Mesodermal cell (in vitro differentiated cells): ENCODE measurements at regions not wholly inside any gene's neighbourhood (a gene's known extent, or its start where the extent isn't known, plus 50 kb on each side); places are given as distances from the start of the nearest gene placed in this dataset.
"Not testable (repeated sequence)": the region's sequence is repeated elsewhere in the genome, so short reads cannot be mapped to it uniquely, and the experiment has no call there.

Experiments used
- H3K27ac ChIP-seq: 2 replicates; pipeline ENCODE4 v1.7.0; 2013; ENCODE audit warnings: mild to moderate bottlenecking, low read depth, low read length, moderate library complexity; ENCODE audit not compliant: severe bottlenecking
- H3K36me3 ChIP-seq: 2 replicates; pipeline ENCODE4 v1.7.1; 2013; ENCODE audit warnings: mild to moderate bottlenecking, low read length, moderate library complexity; ENCODE audit not compliant: control insufficient read depth, insufficient read depth
- H3K4me1 ChIP-seq: one replicate; pipeline ENCODE4 v1.7.1; 2013; ENCODE audit warnings: mild to moderate bottlenecking, low read length; ENCODE audit not compliant: insufficient read depth, control insufficient read depth, poor library complexity, severe bottlenecking
- H3K4me3 ChIP-seq: 2 replicates; pipeline ENCODE4 v1.7.0; 2013; ENCODE audit warnings: low read length, control low read depth, mild to moderate bottlenecking; ENCODE audit not compliant: insufficient read depth, poor library complexity, severe bottlenecking; ENCODE audit errors: extremely low read depth
- H3K9me3 ChIP-seq: 2 replicates; pipeline ENCODE4 v1.7.1; 2013; ENCODE audit warnings: mild to moderate bottlenecking, low read length, moderate library complexity; ENCODE audit not compliant: control insufficient read depth
- WGBS, 2 experiments: methylation state at CpG; one replicate each; pipeline ENCODE4 v1.1.5; 2013; ENCODE audit warnings: missing lambda C conversion rate in 2 of 2; ENCODE audit not compliant: insufficient coverage in 2 of 2; 5-methylcytosine and 5-hydroxymethylcytosine counted together

GRCh38 chr9:65454034-65454433 is 169.0 kb upstream of the FOXD4L5 start:
- peaks cover 20% of the 10 kb centered on the region for H3K9me3 ChIP-seq
- H3K4me3 ChIP-seq, H3K36me3 ChIP-seq, H3K27ac ChIP-seq, H3K4me1 ChIP-seq: not testable (repeated sequence)
- WGBS, 2 experiments = no CpG with 5 or more reads among the region's 2 CpGs

- not testable (repeated sequence) for H3K36me3 ChIP-seq, H3K4me3 ChIP-seq, H3K27ac ChIP-seq, H3K4me1 ChIP-seq
- WGBS, 2 experiments = 63 to 71% methylated on average over 3 to 7 of the region's 12 CpGs
- H3K9me3 ChIP-seq = peaks cover 11% of the 10 kb centered on the region
Observed at GRCh38 chr9:65449886-65450610, 165.0 kb upstream of the FOXD4L5 start.

- Histone ChIP-seq H3K4me3 (no peak overlapping the region), H3K36me3 (no peaks in the 10 kb centered on the region), H3K4me1 (no peaks in the 10 kb centered on the region), H3K9me3 (peaks cover 11% of the 10 kb centered on the region), H3K27ac (no peak overlapping the region)
- 60% methylated on average over 1 of the region's 6 CpGs; no CpG with 5 or more reads in 1 of the 2 experiments for WGBS, 2 experiments
Observed at GRCh38 chr9:65449423-65449822, 164.4 kb upstream of the FOXD4L5 start.

- H3K27ac ChIP-seq, H3K9me3 ChIP-seq, H3K4me3 ChIP-seq, H3K36me3 ChIP-seq, H3K4me1 ChIP-seq: not testable (repeated sequence)
- 63 to 76% methylated on average over 2 of the region's 7 CpGs for WGBS, 2 experiments
Observed at GRCh38 chr9:65447146-65447545, 162.1 kb upstream of the FOXD4L5 start.

- peaks cover 14% of the 10 kb centered on the region for H3K9me3 ChIP-seq
- H3K4me3 ChIP-seq, H3K27ac ChIP-seq, H3K4me1 ChIP-seq, H3K36me3 ChIP-seq: not testable (repeated sequence)
- WGBS, 2 experiments = 83 to 100% methylated on average over 2 to 6 of the region's 7 CpGs
Observed at GRCh38 chr9:65445991-65446390, 161.0 kb upstream of the FOXD4L5 start.

- 68 to 78% methylated on average over 7 of the region's 8 CpGs for WGBS, 2 experiments
- Histone ChIP-seq H3K27ac (no peak overlapping the region), H3K4me1 (no peaks in the 10 kb centered on the region), H3K4me3 (no peak overlapping the region), H3K9me3 (peaks cover 14% of the 10 kb centered on the region), H3K36me3 (no peaks in the 10 kb centered on the region)
Observed at GRCh38 chr9:65444943-65445342, 159.9 kb upstream of the FOXD4L5 start.

GRCh38 chr9:65442116-65442515 is 157.1 kb upstream of the FOXD4L5 start:
- H3K9me3 ChIP-seq = peaks cover 12% of the 10 kb centered on the region
- 79 to 94% methylated on average over 3 of the region's 12 CpGs for WGBS, 2 experiments
- H3K4me3 ChIP-seq, H3K4me1 ChIP-seq, H3K36me3 ChIP-seq, H3K27ac ChIP-seq: not testable (repeated sequence)

GRCh38 chr9:65441324-65441920 is 156.4 kb upstream of the FOXD4L5 start:
- 72 to 79% methylated on average over 3 to 4 of the region's 10 CpGs for WGBS, 2 experiments
- not testable (repeated sequence) for H3K4me3 ChIP-seq, H3K27ac ChIP-seq, H3K4me1 ChIP-seq, H3K36me3 ChIP-seq
- peaks cover 12% of the 10 kb centered on the region for H3K9me3 ChIP-seq

GRCh38 chr9:65437724-65438123 is 152.7 kb upstream of the FOXD4L5 start:
- no peaks in the 10 kb centered on the region for H3K4me1 ChIP-seq
- H3K36me3 ChIP-seq = no peaks in the 10 kb centered on the region
- no peak overlapping the region for H3K4me3 ChIP-seq
- no peak overlapping the region for H3K27ac ChIP-seq
- peaks cover 36% of the 10 kb centered on the region for H3K9me3 ChIP-seq
- WGBS, 2 experiments = 36 to 58% methylated on average over 2 of the region's 2 CpGs

GRCh38 chr9:65435464-65435863 is 150.5 kb upstream of the FOXD4L5 start:
- Histone ChIP-seq H3K9me3 (peaks cover 42% of the 10 kb centered on the region), H3K27ac (no peak overlapping the region), H3K4me3 (no peak overlapping the region), H3K36me3 (no peaks in the 10 kb centered on the region), H3K4me1 (no peaks in the 10 kb centered on the region)
- 81 to 83% methylated on average over 7 to 10 of the region's 10 CpGs for WGBS, 2 experiments

GRCh38 chr9:65432722-65433323 is 147.8 kb upstream of the FOXD4L5 start:
- Histone ChIP-seq H3K9me3 (peaks cover 56% of the 10 kb centered on the region), H3K4me1 (no peaks in the 10 kb centered on the region), H3K4me3 (no peak overlapping the region), H3K36me3 (no peaks in the 10 kb centered on the region), H3K27ac (no peak overlapping the region)
- 84 to 88% methylated on average over 6 of the region's 6 CpGs for WGBS, 2 experiments
